T-helper 2 cell treated with Interferon-gamma antibody and Interleukin-4, amounts not matched to agents 5 μg/mL and 100 μg/mL, for 36 hours (primary cell): ENCODE measurements at regions not wholly inside any gene's neighbourhood (a gene's known extent, or its start where the extent isn't known, plus 50 kb on each side); places are given as distances from the start of the nearest gene placed in this dataset.

ENCODE experiments used
- DNase-seq: peaks from one replicate; pipeline ENCODE4 v3.0.0; 2021; ENCODE audit warnings: low spot score
- H3K27ac Mint-ChIP-seq: one replicate; pipeline ENCODE4 v1.8.0; 2021; ENCODE audit warnings: mild to moderate bottlenecking, mixed read lengths
- H3K27me3 Mint-ChIP-seq: one replicate; pipeline ENCODE4 v1.8.0; 2021; ENCODE audit warnings: low read depth, mixed read lengths
- H3K36me3 Mint-ChIP-seq: one replicate; pipeline ENCODE4 v1.8.0; 2021; ENCODE audit warnings: low read depth, mixed read lengths
- H3K4me1 Mint-ChIP-seq: one replicate; pipeline ENCODE4 v1.8.0; 2021; ENCODE audit warnings: low read depth, mixed read lengths
- H3K4me3 Mint-ChIP-seq: one replicate; pipeline ENCODE4 v1.8.0; 2022; ENCODE audit warnings: mild to moderate bottlenecking, moderate library complexity, mixed read lengths
- H3K9me3 Mint-ChIP-seq: one replicate; pipeline ENCODE4 v1.8.0; 2021; ENCODE audit warnings: mixed read lengths

DNA sequence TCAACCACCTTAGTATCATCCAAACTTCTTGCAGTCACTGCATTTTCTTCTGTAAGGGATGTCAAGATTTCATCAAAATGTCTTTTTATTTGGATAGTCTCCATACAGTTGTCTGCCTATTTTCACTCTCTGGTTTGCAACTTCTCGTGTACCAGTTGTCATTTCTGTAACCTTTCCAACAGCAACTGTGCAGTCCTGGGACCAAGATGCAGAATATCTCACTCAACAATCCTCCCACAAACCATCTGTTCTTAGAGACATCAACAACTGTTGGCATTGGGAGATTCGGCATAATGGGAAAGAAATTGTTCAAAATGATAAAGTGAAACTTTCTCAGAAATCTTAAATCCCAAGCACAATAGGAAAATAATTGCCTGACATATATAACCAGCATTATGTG, 933.6 kb upstream of the SLC39A10 start:
- Mint-ChIP-seq H3K4me3 (no peak overlapping the region), H3K9me3 (no peaks in the 10 kb centered on the region), H3K27me3 (no peaks in the 10 kb centered on the region), H3K4me1 (no peaks in the 10 kb centered on the region), H3K27ac (no peak overlapping the region), H3K36me3 (no peaks in the 10 kb centered on the region)
- no peak for DNase-seq

DNA sequence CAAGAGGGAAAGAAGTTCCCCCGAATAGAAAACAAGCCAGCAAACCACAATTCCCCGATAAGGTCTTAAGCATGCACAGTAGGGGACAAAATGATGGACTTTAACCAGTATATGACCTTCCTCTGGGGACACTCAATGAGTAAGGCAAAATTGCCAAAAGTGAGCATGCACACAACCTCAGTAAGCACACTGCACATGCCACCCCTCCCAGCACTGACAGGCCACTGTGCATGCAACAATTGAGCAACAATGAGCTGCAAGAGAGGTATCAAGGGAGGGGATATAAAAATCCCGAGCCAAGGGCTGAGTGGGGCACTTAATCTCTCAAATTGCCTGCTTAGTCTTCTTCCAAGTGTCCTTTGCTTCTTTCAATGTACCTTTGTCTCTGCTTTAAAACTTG, 935.8 kb upstream of the SLC39A10 start:
- no peak overlapping the region for H3K27ac Mint-ChIP-seq
- H3K36me3 Mint-ChIP-seq, result no peaks in the 10 kb centered on the region
- H3K27me3 Mint-ChIP-seq, result no peaks in the 10 kb centered on the region
- H3K9me3 Mint-ChIP-seq, result no peaks in the 10 kb centered on the region
- no peak overlapping the region for H3K4me3 Mint-ChIP-seq
- H3K4me1 Mint-ChIP-seq, result no peaks in the 10 kb centered on the region
- no peak for DNase-seq

DNA sequence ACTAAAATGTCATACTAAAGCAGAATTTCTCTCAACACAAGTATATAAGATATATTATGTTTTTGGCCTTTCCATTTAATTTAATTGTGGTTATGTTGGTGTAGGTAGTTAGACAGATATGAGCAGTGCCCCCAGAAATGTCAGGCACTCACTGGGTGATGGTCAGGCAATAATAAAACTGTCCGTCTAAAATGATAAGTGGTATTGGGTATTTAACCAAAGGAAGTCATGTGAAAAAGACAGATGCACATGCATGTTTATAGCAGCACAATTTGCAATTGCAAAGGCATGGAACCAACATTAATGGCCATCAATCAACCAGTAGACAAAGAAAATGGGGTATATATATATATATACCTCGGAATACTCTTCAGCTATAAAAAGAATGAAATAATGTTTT, 936.6 kb upstream of the SLC39A10 start:
- no peak for DNase-seq
- no peaks in the 10 kb centered on the region for H3K36me3 Mint-ChIP-seq
- no peak overlapping the region for H3K4me3 Mint-ChIP-seq
- no peaks in the 10 kb centered on the region for H3K9me3 Mint-ChIP-seq
- H3K27me3 Mint-ChIP-seq, result no peaks in the 10 kb centered on the region
- H3K4me1 Mint-ChIP-seq, result no peaks in the 10 kb centered on the region
- H3K27ac Mint-ChIP-seq, result no peak overlapping the region

DNA sequence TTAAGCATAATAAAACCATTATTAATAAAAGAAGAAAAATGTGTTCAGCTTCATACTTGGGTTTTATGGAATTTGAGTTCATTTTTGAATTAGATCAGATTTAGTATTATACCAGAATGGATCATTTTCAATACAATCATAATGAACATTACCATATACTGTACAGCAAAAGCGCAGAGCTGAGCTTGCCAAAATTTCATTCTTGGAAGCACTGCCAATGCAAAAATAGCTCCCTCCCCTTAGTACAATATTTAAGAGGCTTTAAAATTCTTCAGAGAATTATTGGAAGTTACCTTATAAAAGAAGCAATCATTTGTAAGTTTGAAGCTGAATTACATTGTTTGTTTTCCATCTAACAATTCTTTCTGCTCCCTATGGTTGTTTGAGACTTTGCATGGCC, 938.1 kb upstream of the SLC39A10 start:
- Mint-ChIP-seq H3K4me1 (no peaks in the 10 kb centered on the region), H3K9me3 (no peaks in the 10 kb centered on the region), H3K4me3 (no peak overlapping the region), H3K27me3 (no peaks in the 10 kb centered on the region), H3K27ac (no peak overlapping the region), H3K36me3 (no peaks in the 10 kb centered on the region)
- DNase-seq, result no peak

DNA sequence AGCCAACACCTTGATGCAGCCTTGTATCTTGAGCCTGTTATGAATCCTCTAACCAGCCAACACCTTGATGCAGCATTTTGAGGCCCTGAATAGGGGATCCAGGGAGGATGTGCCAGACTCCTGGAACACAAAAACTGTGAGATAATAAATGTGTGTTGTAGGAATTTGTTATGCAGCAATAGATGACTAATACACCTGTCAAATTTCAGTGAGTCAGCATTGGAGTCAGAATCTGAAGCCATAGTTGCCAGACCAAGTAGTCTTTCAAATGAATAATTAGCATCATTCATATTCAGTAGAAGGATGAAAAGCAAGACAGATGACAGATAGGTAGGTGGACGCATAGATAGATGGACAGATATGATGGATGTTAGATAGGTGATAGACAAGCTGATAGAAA, 942.5 kb upstream of the SLC39A10 start:
- H3K4me3 Mint-ChIP-seq, result no peak overlapping the region
- H3K27me3 Mint-ChIP-seq, result no peaks in the 10 kb centered on the region
- no peaks in the 10 kb centered on the region for H3K36me3 Mint-ChIP-seq
- no peak for DNase-seq
- H3K27ac Mint-ChIP-seq, result no peak overlapping the region
- no peaks in the 10 kb centered on the region for H3K9me3 Mint-ChIP-seq
- no peaks in the 10 kb centered on the region for H3K4me1 Mint-ChIP-seq

DNA sequence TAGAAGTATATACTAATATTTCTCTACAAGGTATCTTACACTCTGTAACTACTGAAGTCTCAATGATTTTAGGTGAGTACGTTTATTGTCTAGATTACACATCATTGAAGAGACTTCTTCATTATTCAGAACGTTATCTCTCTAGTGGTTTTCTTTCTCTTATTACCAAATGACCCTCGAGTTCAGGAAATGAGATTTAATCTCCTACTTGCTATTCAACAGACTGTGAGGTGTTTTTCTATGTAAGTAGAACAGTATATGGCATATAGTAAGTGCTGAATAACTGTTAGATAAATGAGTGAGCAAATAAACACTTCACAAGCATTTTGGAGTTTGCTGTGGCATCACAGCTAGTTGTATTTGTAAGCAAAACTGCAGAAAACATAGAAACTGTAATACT, 947.2 kb upstream of the SLC39A10 start:
- Mint-ChIP-seq H3K27me3 (no peaks in the 10 kb centered on the region), H3K9me3 (no peaks in the 10 kb centered on the region), H3K27ac (no peak overlapping the region), H3K4me1 (no peaks in the 10 kb centered on the region), H3K4me3 (no peak overlapping the region), H3K36me3 (no peaks in the 10 kb centered on the region)
- no peak for DNase-seq

DNA sequence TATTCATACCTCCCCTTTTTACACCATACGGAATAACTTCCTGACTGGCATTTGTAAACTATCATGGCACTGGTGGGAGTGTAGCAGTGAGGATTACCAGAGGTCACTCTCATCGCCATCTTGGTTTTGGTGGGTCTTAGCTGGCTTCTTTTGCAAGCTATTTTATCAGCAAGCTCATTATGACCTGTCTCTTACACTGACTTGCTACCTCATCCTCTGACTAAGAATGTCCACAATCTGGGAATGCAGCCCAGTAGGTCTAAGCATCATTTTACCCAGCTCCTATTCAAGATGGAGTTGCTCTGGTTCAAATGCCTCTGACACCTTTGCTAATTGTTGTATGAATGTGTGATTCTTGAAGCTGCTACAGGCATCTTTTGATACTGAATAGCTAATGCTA, 950.8 kb upstream of the SLC39A10 start:
- H3K27me3 Mint-ChIP-seq, result no peaks in the 10 kb centered on the region
- H3K4me1 Mint-ChIP-seq, result no peaks in the 10 kb centered on the region
- DNase-seq, result no peak
- no peaks in the 10 kb centered on the region for H3K36me3 Mint-ChIP-seq
- H3K27ac Mint-ChIP-seq, result no peak overlapping the region
- no peaks in the 10 kb centered on the region for H3K9me3 Mint-ChIP-seq
- no peak overlapping the region for H3K4me3 Mint-ChIP-seq

DNA sequence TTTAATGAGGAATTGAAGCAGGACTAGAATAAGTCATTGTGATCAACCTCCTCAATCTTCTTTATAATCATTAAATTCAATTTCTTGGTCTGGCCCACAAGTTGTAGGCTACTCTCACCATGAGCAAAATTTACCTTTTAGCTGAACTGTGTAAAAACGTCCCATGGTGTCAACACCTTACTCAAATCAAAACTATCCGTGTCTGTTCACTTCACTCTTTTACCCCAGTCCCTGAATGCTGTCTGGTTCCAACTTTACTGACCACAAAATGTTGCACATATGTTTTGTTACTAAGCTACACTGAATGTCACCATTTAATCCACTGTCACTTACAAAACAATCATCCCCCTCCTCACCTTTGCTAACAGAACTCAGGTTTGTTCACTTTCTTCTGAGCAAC, 951.6 kb upstream of the SLC39A10 start:
- H3K4me1 Mint-ChIP-seq, result no peaks in the 10 kb centered on the region
- no peak overlapping the region for H3K27ac Mint-ChIP-seq
- H3K36me3 Mint-ChIP-seq, result no peaks in the 10 kb centered on the region
- no peaks in the 10 kb centered on the region for H3K27me3 Mint-ChIP-seq
- DNase-seq, result no peak
- H3K4me3 Mint-ChIP-seq, result no peak overlapping the region
- H3K9me3 Mint-ChIP-seq, result no peaks in the 10 kb centered on the region

DNA sequence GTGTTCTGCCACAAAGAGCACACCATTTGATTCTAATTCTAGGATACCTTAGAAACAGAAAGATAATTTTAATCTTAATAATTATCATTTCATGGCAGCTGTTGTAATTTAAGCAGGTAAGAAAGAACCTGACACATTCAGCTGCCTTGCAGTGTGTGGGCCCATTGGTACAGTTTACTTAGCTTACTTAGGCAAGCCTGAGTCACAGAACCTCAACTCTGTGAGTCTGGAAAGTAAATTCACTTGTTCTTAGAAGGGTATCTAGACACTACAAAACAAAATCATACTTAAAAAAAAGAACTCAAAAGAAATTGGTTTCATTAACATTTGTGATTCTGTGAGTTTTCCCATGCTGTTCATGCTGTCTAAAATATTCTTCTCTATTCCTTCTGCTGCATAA, 956.3 kb upstream of the SLC39A10 start:
- Mint-ChIP-seq H3K36me3 (no peaks in the 10 kb centered on the region), H3K27me3 (no peaks in the 10 kb centered on the region), H3K9me3 (peaks cover 5% of the 10 kb centered on the region), H3K27ac (no peak overlapping the region), H3K4me3 (no peak overlapping the region), H3K4me1 (no peaks in the 10 kb centered on the region)
- DNase-seq, result no peak

DNA sequence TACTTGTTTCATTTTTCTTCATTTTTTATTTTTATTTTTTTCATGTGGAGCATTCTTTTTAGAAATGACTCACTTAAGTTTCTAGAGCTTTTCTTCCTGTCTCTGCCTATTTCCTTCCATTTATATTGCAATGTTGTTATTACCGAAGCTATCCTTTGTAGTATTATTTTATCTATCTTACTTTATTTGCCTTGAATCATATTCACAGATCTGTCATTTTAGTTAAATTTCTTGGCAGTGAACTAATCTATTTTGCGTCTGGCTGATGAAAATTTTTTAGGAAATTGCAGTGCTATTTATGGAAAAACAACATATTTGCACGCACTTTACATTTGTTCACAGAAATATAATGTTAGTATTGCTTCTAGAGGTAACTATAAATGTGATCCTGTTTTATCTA, 956.9 kb upstream of the SLC39A10 start:
- Mint-ChIP-seq H3K36me3 (no peaks in the 10 kb centered on the region), H3K4me3 (no peak overlapping the region), H3K4me1 (no peaks in the 10 kb centered on the region), H3K9me3 (peaks cover 5% of the 10 kb centered on the region), H3K27me3 (no peaks in the 10 kb centered on the region), H3K27ac (no peak overlapping the region)
- no peak for DNase-seq

DNA sequence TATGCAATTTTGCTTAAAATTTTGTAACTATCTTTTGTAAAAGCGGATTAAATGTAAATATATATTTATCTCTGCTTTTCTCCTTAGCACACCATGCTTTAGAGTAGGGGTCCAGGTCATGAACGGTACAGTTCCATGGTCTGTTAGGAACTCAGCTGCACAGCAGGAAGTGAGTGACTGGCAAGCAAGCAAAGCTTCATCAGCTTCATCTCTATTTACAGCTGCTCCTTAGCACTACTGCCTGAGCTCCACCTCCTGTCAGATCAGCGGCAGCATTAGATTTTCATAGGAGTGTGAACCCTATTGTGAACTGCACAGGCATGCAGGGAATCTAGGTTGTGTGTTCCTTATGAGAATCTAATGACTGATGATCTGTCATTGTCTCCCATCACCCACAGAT, 959.0 kb upstream of the SLC39A10 start:
- Mint-ChIP-seq H3K4me1 (no peaks in the 10 kb centered on the region), H3K4me3 (no peak overlapping the region), H3K27me3 (no peaks in the 10 kb centered on the region), H3K9me3 (peaks cover 5% of the 10 kb centered on the region), H3K36me3 (no peaks in the 10 kb centered on the region), H3K27ac (no peak overlapping the region)
- no peak for DNase-seq

DNA sequence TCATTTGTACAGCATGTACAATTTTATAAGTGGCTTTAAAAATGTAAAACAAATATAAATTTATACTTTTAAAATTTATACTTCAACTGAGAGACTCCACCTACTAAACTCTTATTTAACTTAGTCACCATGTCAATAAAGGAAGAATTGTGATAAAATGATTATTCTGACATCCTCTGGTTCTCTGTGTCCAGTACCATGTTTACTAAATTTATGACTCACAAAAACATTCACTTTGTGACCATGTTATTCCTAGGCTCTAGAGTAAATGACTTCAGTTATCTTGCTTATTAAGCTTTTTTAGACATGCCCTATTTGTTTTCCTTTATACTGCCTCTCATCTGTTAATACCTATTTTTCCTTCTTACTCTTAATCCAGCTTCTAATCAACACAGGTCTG, 959.6 kb upstream of the SLC39A10 start:
- Mint-ChIP-seq H3K4me1 (no peaks in the 10 kb centered on the region), H3K4me3 (no peak overlapping the region), H3K36me3 (no peaks in the 10 kb centered on the region), H3K27ac (no peak overlapping the region), H3K9me3 (peaks cover 5% of the 10 kb centered on the region), H3K27me3 (no peaks in the 10 kb centered on the region)
- DNase-seq, result no peak

DNA sequence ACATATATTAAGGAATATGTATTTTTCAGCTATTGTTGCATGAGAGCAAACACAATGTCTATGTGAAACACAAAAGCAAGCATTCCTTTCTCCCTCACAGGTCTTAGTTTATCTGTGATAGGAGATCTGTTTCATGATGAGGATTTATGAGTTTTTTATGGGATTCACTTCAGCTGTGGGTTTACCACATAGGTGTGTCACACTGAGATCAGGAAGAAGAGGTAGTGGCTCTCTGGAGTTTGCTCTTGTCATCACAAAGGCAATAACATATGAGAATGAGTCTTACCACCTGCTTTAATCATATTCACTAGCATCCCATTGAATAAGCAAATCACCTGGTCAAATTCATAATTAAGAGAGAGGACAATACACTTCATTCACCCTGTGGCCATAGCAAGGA, 960.3 kb upstream of the SLC39A10 start:
- H3K9me3 Mint-ChIP-seq, result peaks cover 5% of the 10 kb centered on the region

DNA sequence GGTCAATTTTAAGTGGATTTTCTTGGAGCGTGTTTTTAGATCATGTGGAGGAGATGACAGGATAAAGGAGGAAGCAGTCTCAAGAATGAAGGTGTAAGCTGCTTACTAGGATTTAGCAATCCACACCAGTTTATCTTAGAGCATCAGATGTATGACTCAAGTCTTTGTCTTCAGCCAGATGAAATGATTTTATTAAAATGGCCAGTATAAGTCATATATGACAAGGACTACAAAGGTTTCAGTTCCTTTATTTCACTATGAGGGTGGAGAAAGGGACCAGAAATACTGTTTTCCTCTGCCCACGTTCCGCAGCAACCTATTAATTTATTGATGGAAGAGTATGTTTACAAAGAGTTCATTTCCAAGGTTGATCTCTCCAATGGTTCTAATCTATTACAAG, 970.5 kb upstream of the SLC39A10 start:
- no peak overlapping the region for H3K27ac Mint-ChIP-seq
- no peaks in the 10 kb centered on the region for H3K4me1 Mint-ChIP-seq
- DNase-seq, result no peak
- H3K4me3 Mint-ChIP-seq, result no peak overlapping the region
- H3K36me3 Mint-ChIP-seq, result no peaks in the 10 kb centered on the region
- no peaks in the 10 kb centered on the region for H3K9me3 Mint-ChIP-seq
- H3K27me3 Mint-ChIP-seq, result no peaks in the 10 kb centered on the region

More for the DNA sequence above, 960.3 kb upstream of the SLC39A10 start:
- no peak overlapping the region for H3K27ac Mint-ChIP-seq
- H3K4me3 Mint-ChIP-seq, result no peak overlapping the region
- no peaks in the 10 kb centered on the region for H3K36me3 Mint-ChIP-seq
- no peak for DNase-seq
- H3K4me1 Mint-ChIP-seq, result no peaks in the 10 kb centered on the region
- no peaks in the 10 kb centered on the region for H3K27me3 Mint-ChIP-seq

DNA sequence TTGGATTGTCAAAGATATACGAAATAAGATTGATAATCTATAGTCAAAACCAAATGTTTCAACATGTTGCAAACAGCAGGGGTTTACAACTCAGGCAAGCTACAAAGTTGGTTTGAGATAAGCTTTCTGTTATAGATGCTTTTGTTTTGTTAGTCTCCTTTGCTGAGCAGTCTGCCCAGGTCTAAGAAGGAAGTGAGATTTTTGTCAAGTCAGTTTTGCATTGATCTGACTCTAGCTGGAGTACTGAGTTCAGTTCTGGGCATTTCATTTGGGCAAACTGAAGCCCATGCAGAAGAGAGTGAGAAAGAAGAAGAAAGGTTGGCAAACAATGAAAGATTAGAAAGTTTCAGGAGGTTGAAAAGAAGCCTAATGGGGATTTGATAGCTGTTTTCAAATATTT, 983.0 kb upstream of the SLC39A10 start:
- H3K4me1 Mint-ChIP-seq, result no peaks in the 10 kb centered on the region
- H3K36me3 Mint-ChIP-seq, result no peaks in the 10 kb centered on the region
- H3K9me3 Mint-ChIP-seq, result no peaks in the 10 kb centered on the region
- no peak for DNase-seq
- H3K4me3 Mint-ChIP-seq, result no peak overlapping the region
- H3K27me3 Mint-ChIP-seq, result no peaks in the 10 kb centered on the region
- no peak overlapping the region for H3K27ac Mint-ChIP-seq

DNA sequence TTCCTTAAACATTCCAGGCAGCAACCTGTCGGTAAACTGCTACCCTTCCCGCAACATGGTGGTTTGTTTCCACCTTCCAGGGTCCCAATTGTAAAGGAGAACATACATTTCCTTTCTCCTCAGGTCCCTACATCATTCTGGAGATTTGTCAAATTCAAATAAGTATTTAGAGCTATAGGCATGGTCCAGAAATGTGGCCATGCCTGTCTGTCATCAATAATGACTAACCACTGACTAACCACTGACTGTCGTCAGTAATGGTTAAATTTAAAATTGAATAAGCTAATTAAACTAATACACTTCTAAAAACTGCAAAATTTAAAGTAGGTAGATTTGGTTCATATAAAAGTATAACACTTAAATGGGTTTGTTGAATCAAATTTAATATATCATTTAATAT, 984.0 kb upstream of the SLC39A10 start:
- Mint-ChIP-seq H3K27me3 (no peaks in the 10 kb centered on the region), H3K4me3 (no peak overlapping the region), H3K27ac (no peak overlapping the region), H3K36me3 (no peaks in the 10 kb centered on the region), H3K9me3 (no peaks in the 10 kb centered on the region), H3K4me1 (no peaks in the 10 kb centered on the region)
- DNase-seq, result no peak
